ENCODE measurements at regions not wholly inside any gene's neighbourhood (a gene's known extent, or its start where the extent isn't known, plus 50 kb on each side); places are given as distances from the start of the nearest gene placed in this dataset.
A peak's percentile ranks its signal among the peaks of the same experiment; 100 is the strongest.

GRCh38 chr6:150813993-150814359 is 51.5 kb upstream of the MTHFD1L start:
- CTCF ChIA-PET = interaction anchor here (0.5 to 8.8 kb wide), 8 partner anchors 146 to 887 kb away, joined by 3 to 133 read pairs (median 3); no protein-coding TSS in a partner anchor
- H3K36me3 Mint-ChIP-seq (ENCODE audit: insufficient read depth, unreplicated experiment) = no peaks in the 10 kb centered on the region
- BruUV-seq (replicated peaks) = no TSS peak
- intact Hi-C loops (cut with micrococcal nuclease) = loop anchor here (1.0 to 2.0 kb wide), 3 partner anchors 145 to 479 kb away; no protein-coding TSS in a partner anchor
- peak overlapping the region; percentile 60 for H3K27ac Mint-ChIP-seq (ENCODE audit: low read depth, unreplicated experiment)
- peak overlapping the region; percentile 7 for H3K4me3 Mint-ChIP-seq (ENCODE audit: unreplicated experiment)
- H3K9me3 Mint-ChIP-seq (ENCODE audit: unreplicated experiment) = no peaks in the 10 kb centered on the region
- DNase-seq (ENCODE audit: unreplicated experiment) = peak; percentile 76
- peaks cover 23% of the 10 kb centered on the region for H3K4me1 Mint-ChIP-seq (ENCODE audit: insufficient read depth, unreplicated experiment)
- no peaks in the 10 kb centered on the region for H3K27me3 Mint-ChIP-seq (ENCODE audit: insufficient read depth, unreplicated experiment)
- POLR2A ChIA-PET = interaction anchor here (0.9 to 1.5 kb wide), 5 partner anchors 19 to 743 kb away, joined by 3 to 17 read pairs (median 3); no protein-coding TSS in a partner anchor
- TF ChIP-seq CTCF (IDR thresholded peaks at IDR 0.05; ENCODE audit: unreplicated experiment) = no peak
